Muscle layer of duodenum (tissue), 2 donors: ENCODE measurements at regions not wholly inside any gene's neighbourhood (a gene's known extent, or its start where the extent isn't known, plus 50 kb on each side); places are given as distances from the start of the nearest gene placed in this dataset.

Experiments
- H3K27ac ChIP-seq: one replicate; pipeline ENCODE4 v1.7.0; 2013; ENCODE audit warnings: mild to moderate bottlenecking, low read length
- H3K27me3 ChIP-seq: one replicate; pipeline ENCODE4 v1.7.0; 2013; ENCODE audit warnings: low read depth, mild to moderate bottlenecking, control low read depth, low read length
- H3K36me3 ChIP-seq, 2 donors: one replicate each; pipeline ENCODE4 v1.7.0; 2013; ENCODE audit warnings: low read length in 2 of 2, control low read depth in 1 of 2, mild to moderate bottlenecking in 1 of 2; ENCODE audit not compliant: insufficient read depth in 2 of 2, control insufficient read depth in 1 of 2
- H3K4me1 ChIP-seq, 2 donors: one replicate each; pipeline ENCODE4 v1.7.0; 2013; ENCODE audit warnings: low read length in 2 of 2, mild to moderate bottlenecking in 2 of 2, control low read depth in 1 of 2, moderate library complexity in 1 of 2; ENCODE audit not compliant: insufficient read depth in 2 of 2, control insufficient read depth in 1 of 2
- H3K4me3 ChIP-seq, 2 donors: one replicate each; pipeline ENCODE4 v1.7.0; 2013; ENCODE audit warnings: low read length in 2 of 2, low read depth in 1 of 2, mild to moderate bottlenecking in 1 of 2
- H3K9me3 ChIP-seq, 2 donors: one replicate each; pipeline ENCODE4 v1.7.0; 2013; ENCODE audit warnings: low read length in 2 of 2, control low read depth in 1 of 2, mild to moderate bottlenecking in 1 of 2; ENCODE audit not compliant: control insufficient read depth in 1 of 2
- donor health status: healthy.

DNA sequence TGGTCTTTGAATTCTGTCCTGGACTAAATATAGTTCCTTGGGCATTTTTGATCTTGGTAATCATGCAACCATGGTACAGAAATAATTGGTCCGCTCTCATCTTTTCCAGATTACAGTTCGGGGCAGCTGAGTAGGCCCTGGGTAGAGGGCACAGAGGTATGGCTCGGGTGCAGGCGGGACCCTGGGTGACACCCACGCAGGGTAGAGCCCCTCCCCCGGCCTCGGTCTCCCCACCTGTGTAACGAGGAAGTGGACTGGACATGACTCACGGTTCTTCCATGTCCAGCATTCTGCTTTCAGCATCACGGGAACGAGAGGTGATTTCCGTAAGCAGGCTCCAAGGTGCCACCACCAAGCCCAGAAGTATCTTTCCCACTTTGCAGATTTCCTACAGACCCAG is 91.0 kb upstream of the DIO3 start:
- H3K27ac ChIP-seq = no peak overlapping the region
- H3K36me3 ChIP-seq = no peaks in the 10 kb centered on the region
- H3K4me3 ChIP-seq = no peak overlapping the region
- no peaks in the 10 kb centered on the region for H3K9me3 ChIP-seq
- H3K4me1 ChIP-seq = no peaks in the 10 kb centered on the region
- H3K27me3 ChIP-seq = no peaks in the 10 kb centered on the region

- H3K36me3 ChIP-seq = no peaks in the 10 kb centered on the region
- no peak overlapping the region for H3K27ac ChIP-seq
- H3K4me1 ChIP-seq = no peaks in the 10 kb centered on the region
- no peaks in the 10 kb centered on the region for H3K9me3 ChIP-seq
- no peaks in the 10 kb centered on the region for H3K27me3 ChIP-seq
- H3K4me3 ChIP-seq = no peak overlapping the region
These were observed 89.4 kb upstream of the DIO3 start for GRCh38 chr14:101471723-101472517.

GRCh38 chr14:101472518-101472849 is 88.8 kb upstream of the DIO3 start:
- Histone ChIP-seq H3K36me3 (no peaks in the 10 kb centered on the region), H3K4me1 (no peaks in the 10 kb centered on the region), H3K27me3 (no peaks in the 10 kb centered on the region), H3K27ac (no peak overlapping the region), H3K9me3 (no peaks in the 10 kb centered on the region), H3K4me3 (no peak overlapping the region)

GRCh38 chr14:101473045-101473729 is 88.1 kb upstream of the DIO3 start:
- Histone ChIP-seq H3K4me1 (no peaks in the 10 kb centered on the region), H3K27me3 (no peaks in the 10 kb centered on the region), H3K9me3 (no peaks in the 10 kb centered on the region), H3K4me3 (no peak overlapping the region), H3K27ac (no peak overlapping the region), H3K36me3 (no peaks in the 10 kb centered on the region)

DNA sequence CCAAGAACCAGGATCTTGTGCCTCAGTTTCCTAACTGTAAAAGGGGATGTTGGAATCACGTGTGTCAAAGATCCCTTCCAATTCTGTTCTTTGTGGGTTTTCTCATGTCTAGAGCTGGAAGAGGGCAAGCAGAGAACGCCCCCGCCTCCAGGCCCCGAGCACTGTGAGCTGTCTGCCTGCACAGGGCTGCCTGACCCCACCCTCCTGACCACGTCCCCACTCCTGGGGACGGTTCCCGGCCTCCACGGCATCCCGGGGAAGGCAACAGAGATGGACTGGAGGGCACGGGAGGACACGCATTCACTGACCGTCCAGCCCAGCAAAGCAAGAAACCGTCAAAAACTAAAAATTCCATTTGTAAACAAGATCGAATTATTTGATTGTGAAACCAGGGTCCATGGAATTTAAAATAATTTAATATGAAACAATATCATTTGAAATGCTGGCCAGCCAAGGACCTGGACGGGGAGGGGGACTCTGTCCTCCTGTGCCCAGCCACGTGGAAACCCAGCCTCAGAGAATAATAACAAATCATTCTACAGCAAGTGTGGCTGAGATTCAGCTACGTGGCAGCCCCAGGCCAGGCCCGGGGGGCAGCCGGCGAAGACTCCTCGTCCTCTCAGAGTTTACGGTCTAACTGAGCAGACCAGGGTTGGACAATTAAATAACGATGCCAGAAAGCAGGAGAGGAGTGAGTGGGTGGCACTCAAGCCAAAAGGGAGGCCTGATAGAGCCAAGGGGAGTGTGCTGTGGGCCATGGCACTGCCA is 87.3 kb upstream of the DIO3 start:
- H3K27me3 ChIP-seq = no peaks in the 10 kb centered on the region
- H3K4me1 ChIP-seq = no peaks in the 10 kb centered on the region
- no peaks in the 10 kb centered on the region for H3K9me3 ChIP-seq
- H3K4me3 ChIP-seq = no peak overlapping the region
- H3K27ac ChIP-seq = no peak overlapping the region
- H3K36me3 ChIP-seq = no peaks in the 10 kb centered on the region

DNA sequence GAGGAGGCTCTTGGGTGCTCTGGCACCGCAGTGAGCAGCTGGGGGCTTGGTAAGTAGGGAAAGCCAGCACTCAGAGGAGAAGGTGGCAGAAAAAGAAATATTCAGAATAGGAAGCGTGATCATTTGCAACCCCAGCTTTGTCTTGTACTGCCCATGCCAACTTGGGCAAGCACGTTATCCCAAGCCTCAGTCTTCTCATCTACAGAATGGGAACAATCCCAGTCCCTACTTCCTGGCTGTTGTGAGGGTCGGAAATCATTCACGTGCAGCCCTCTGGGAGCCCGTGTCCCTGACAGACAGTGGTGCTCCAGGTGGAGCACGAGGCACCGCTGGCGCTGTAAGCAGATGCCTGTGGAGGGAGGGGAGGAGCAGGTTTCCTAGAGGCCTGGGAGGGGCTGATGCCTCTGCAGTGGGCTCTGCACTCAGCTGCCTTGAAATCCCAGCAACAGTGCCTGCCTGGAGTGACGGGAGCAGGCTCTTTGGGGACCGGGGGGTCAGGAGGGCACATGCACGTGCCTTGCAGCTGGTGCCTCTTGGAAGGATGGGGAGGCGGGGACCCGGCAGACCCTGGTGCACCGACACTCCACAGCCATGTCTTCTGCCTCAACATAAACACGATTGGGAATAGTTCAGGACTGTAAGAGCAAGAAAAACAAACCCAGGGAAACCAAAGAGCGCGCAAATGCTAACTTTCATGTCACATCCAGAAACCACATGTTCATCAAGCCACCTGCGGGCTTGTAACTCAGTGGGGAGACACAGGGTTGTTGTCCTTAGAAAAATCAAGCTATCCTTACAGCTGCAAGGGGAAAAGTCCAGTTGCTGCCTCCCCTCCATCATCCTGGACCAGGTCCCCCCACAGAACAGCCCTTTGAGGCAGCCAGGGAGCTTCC is 86.5 kb upstream of the DIO3 start:
- no peak overlapping the region for H3K4me3 ChIP-seq
- no peaks in the 10 kb centered on the region for H3K36me3 ChIP-seq
- no peaks in the 10 kb centered on the region for H3K27me3 ChIP-seq
- no peaks in the 10 kb centered on the region for H3K9me3 ChIP-seq
- no peaks in the 10 kb centered on the region for H3K4me1 ChIP-seq
- no peak overlapping the region for H3K27ac ChIP-seq

DNA sequence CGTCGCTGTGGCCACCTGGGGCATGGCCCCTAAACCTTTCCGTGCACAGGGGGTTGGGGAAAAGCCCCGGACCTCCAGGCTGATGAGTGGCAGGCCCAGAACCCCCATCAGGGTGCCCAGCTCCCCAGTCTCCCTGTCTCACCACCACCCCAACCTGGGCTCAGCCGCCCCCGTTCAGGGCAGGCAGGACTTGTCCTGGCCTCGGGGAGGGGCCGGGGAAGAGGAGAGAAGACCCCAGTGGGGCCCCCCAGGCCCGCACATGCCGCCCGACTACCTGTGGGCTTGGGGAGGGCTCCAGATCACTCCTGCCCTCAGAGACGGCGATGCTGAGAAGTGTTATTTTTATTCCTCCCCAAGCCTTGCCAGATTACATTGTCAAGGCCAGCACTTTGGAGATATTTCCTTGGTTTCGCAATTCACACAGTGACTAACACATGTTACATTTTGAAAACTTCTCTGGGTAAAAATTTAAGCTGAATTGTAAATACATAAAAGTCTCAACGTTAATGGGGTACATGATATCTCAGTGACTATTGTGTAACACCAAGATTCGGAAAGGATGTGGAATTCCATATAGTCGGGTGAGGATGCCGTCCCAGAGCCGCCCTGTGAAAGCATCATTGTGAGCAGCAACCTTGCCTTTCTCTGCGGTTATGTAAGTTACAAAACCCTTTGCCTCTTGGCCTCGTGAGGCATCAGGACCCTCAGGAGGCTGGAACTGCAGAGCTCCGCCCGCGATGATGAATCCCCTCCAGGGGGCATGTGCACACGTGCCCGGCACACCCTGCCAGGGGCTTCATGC is 85.6 kb upstream of the DIO3 start:
- no peaks in the 10 kb centered on the region for H3K4me1 ChIP-seq
- H3K4me3 ChIP-seq = no peak overlapping the region
- H3K27ac ChIP-seq = no peak overlapping the region

DNA sequence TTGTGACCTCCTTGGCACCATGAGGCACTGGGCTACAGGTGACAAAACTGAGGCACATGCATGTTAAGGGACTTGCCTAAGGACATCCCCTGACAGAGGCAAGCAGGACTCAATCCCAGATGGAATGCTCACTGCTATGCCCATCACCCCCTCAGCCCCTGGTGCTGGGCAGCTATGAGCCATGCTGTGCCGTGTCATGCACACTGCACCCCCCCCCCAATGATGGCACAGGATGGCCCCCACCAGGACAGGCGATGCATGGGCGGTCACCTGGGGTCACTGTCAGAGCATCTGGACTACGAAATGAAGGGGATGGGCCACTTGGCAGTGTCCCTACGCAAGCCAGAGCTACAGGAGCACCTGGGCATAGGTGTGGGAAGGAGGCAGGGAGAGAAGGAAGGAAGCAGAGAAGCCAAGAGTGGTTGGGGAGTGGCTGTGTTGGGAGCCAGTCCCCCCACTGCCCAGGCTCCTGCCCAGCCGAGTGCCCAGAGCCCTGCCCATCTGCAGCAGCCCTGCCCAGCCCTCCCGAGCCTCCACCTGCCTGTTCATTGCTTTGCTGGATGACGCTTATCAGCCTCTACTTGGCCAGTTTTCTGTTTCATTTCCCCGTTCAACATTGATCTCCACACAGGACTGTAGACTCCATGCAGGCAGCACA is 84.9 kb upstream of the DIO3 start:
- no peak overlapping the region for H3K4me3 ChIP-seq
- no peaks in the 10 kb centered on the region for H3K4me1 ChIP-seq
- H3K27me3 ChIP-seq = no peaks in the 10 kb centered on the region
- H3K27ac ChIP-seq = no peak overlapping the region
- no peaks in the 10 kb centered on the region for H3K9me3 ChIP-seq
- no peaks in the 10 kb centered on the region for H3K36me3 ChIP-seq

More for the DNA sequence above, 85.6 kb upstream of the DIO3 start:
- no peaks in the 10 kb centered on the region for H3K9me3 ChIP-seq
- no peaks in the 10 kb centered on the region for H3K36me3 ChIP-seq
- no peaks in the 10 kb centered on the region for H3K27me3 ChIP-seq

DNA sequence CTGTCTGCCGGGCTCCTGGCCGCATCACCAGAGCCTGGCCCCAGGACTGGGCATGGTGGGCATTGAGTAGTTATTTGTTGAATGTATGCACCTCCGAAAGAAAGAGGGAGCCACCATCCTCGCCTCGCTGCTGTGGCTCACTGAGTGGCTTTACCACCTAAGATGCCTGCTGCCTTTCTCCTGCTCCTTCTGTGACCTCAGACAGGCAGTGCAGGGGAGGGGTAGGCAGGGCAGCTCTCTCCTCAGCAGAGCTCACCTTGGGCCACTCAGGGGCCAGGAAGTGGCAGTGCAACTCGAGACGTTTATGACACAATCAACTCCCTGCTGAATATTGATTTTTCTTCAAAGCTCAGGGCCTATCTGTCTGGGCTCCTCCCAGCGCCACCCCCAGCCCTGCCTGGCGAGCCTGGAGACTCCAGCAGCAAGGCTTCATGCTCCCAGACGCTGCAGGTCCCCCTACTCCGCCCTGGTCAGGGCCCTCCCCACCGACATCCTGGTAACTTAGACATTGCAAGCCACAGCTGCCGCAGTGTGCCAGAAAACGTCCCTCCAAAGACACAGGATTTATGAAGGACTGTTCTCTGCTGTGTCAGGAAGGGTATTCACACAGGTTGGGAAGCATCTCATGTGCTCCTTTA is 84.3 kb upstream of the DIO3 start:
- Histone ChIP-seq H3K36me3 (no peaks in the 10 kb centered on the region), H3K4me3 (no peak overlapping the region), H3K4me1 (no peaks in the 10 kb centered on the region), H3K27ac (no peak overlapping the region), H3K27me3 (no peaks in the 10 kb centered on the region), H3K9me3 (no peaks in the 10 kb centered on the region)

DNA sequence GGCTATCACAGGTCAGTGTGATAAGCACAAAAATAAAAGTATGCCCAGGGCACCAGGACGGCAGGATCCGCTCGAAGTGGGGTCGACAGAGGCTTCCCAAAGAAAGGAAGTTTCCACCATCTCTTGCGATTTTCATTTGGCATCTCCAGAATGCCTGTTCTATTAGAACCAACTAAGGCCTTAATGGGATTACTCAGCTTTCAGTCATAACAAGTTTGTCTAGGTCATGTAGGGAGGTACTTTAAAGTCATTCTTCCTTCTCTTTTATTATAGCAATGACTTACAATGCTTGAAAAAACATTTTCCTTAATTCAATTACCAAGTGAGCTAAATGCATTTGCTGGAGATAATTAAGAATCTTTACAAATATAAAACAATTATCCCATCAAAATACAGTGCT is 83.6 kb upstream of the DIO3 start:
- Histone ChIP-seq H3K4me1 (no peaks in the 10 kb centered on the region), H3K27me3 (no peaks in the 10 kb centered on the region), H3K4me3 (no peak overlapping the region), H3K36me3 (no peaks in the 10 kb centered on the region), H3K9me3 (no peaks in the 10 kb centered on the region), H3K27ac (no peak overlapping the region)
